HEK293 (cell line): ENCODE measurements at regions not wholly inside any gene's neighbourhood (a gene's known extent, or its start where the extent isn't known, plus 50 kb on each side); places are given as distances from the start of the nearest gene placed in this dataset.

Experiments used
- CTCF ChIA-PET: fragments of 350-600 bp; formaldehyde crosslinking; extraction: SDS; loops from one replicate; lab custom pipeline; 2021; ENCODE audit warnings: antibody characterized with exemption; lab: Yijun Ruan, JAX
- POLR2A ChIA-PET: fragments of 300-600 bp; formaldehyde crosslinking; extraction: SDS; loops from one replicate; lab custom pipeline; 2020; ENCODE audit warnings: antibody characterized with exemption, inconsistent platforms; lab: Yijun Ruan, JAX
- H3K27ac ChIP-seq: fragments of 200-500 bp; sonication (Bioruptor generic); 2 replicates; pipeline ENCODE4 v1.5.1; 2014; ENCODE audit warnings: low read depth, low read length, control low read depth, inconsistent platforms; ENCODE audit errors: extremely low read depth
- H3K36me3 ChIP-seq, 2 experiments: fragments of 200-500 bp in 1 of 2; sonication (Bioruptor generic) in 1 of 2; 1 replicate in 1 of 2; 2 replicates in 1 of 2; pipeline ENCODE4 v1.5.1; 2014 to 2017; ENCODE audit warnings: inconsistent platforms in 2 of 2, low read length in 2 of 2; ENCODE audit not compliant: control insufficient read depth in 2 of 2, insufficient read depth in 1 of 2
- H3K4me1 ChIP-seq: fragments of 200-500 bp; sonication (Bioruptor generic); 2 replicates; pipeline ENCODE4 v1.5.1; 2014; ENCODE audit warnings: mild to moderate bottlenecking, low read length, inconsistent platforms; ENCODE audit not compliant: control insufficient read depth, insufficient read depth
- H3K4me3 ChIP-seq: 2 replicates; pipeline ENCODE4 v1.5.1; 2011; ENCODE audit warnings: low read depth, mild to moderate bottlenecking, control low read depth, low read length, moderate library complexity
- H3K9me3 ChIP-seq: fragments of 200-500 bp; sonication (Bioruptor generic); 2 replicates; pipeline ENCODE4 v1.5.1; 2014; ENCODE audit warnings: low read depth, low read length, inconsistent platforms; ENCODE audit not compliant: control insufficient read depth, insufficient read depth
- SETDB1 ChIP-seq: IDR thresholded peaks from one replicate; pipeline ENCODE4 v1.6.1; 2017; ENCODE audit warnings: mild to moderate bottlenecking, low read length, moderate library complexity, mixed read lengths; ENCODE audit not compliant: insufficient read length
- ZBTB8A ChIP-seq: fragments of 450-650 bp; formaldehyde crosslinking; IDR thresholded peaks from 2 replicates; pipeline ENCODE4 v1.5.1; 2016; ENCODE audit warnings: missing biosample characterization, missing genetic modification characterization
- ZFP3 ChIP-seq: fragments of 450-650 bp; formaldehyde crosslinking; IDR thresholded peaks from 2 replicates; pipeline ENCODE4 v1.5.1; 2016; ENCODE audit warnings: low read depth, missing biosample characterization, missing genetic modification characterization
- ZNF114 ChIP-seq: fragments of 450-650 bp; formaldehyde crosslinking; IDR thresholded peaks from 2 replicates; pipeline ENCODE4 v1.5.0; 2017; ENCODE audit warnings: missing biosample characterization, missing genetic modification characterization
- ZNF146 ChIP-seq: fragments of 450-650 bp; formaldehyde crosslinking; IDR thresholded peaks from 2 replicates; pipeline ENCODE4 v1.5.1; 2016; ENCODE audit warnings: missing biosample characterization, missing genetic modification characterization
- ZNF175 ChIP-seq: fragments of 450-650 bp; formaldehyde crosslinking; IDR thresholded peaks from 2 replicates; pipeline ENCODE4 v1.5.1; 2016; ENCODE audit warnings: missing biosample characterization, missing genetic modification characterization
- ZNF221 ChIP-seq: fragments of 450-650 bp; formaldehyde crosslinking; IDR thresholded peaks from 2 replicates; pipeline ENCODE4 v1.5.1; 2017; ENCODE audit warnings: missing biosample characterization, missing genetic modification characterization, borderline replicate concordance
- ZNF311 ChIP-seq: fragments of 450-650 bp; formaldehyde crosslinking; IDR thresholded peaks from 2 replicates; pipeline ENCODE4 v1.5.1; 2017; ENCODE audit warnings: missing biosample characterization, missing genetic modification characterization, borderline replicate concordance
- ZNF366 ChIP-seq: fragments of 450-650 bp; formaldehyde crosslinking; conservative IDR thresholded peaks from 2 replicates; pipeline ENCODE4 v1.5.1; 2016; ENCODE audit warnings: missing biosample characterization, missing genetic modification characterization
- ZNF433 ChIP-seq: fragments of 450-650 bp; formaldehyde crosslinking; IDR thresholded peaks from 2 replicates; pipeline ENCODE4 v1.5.1; 2016; ENCODE audit warnings: missing biosample characterization, missing genetic modification characterization, low read depth
- ZNF561 ChIP-seq: fragments of 450-650 bp; IDR thresholded peaks from 2 replicates; pipeline ENCODE4 v1.5.1; 2018; ENCODE audit warnings: missing biosample characterization, missing genetic modification characterization, borderline replicate concordance
- ZNF626 ChIP-seq: fragments of 450-650 bp; sonication (Bioruptor Pico); formaldehyde crosslinking; IDR thresholded peaks from 2 replicates; pipeline ENCODE4 v1.5.1; 2018; ENCODE audit warnings: missing biosample characterization, missing genetic modification characterization, inconsistent platforms
- ZNF658 ChIP-seq: fragments of 450-650 bp; formaldehyde crosslinking; IDR thresholded peaks from 2 replicates; pipeline ENCODE4; 2016; ENCODE audit warnings: missing biosample characterization, missing genetic modification characterization
- ZSCAN23 ChIP-seq: fragments of 450-650 bp; formaldehyde crosslinking; IDR thresholded peaks from 2 replicates; pipeline ENCODE4 v1.5.1; 2016; ENCODE audit warnings: missing biosample characterization, missing genetic modification characterization
- TF ChIP-seq, protein P1 (sequence below): fragments of 450-650 bp; formaldehyde crosslinking; IDR thresholded peaks from 2 replicates; pipeline ENCODE4 v1.5.1; 2017; ENCODE audit warnings: missing biosample characterization, missing genetic modification characterization
- TF ChIP-seq, protein P2 (sequence below): fragments of 450-650 bp; formaldehyde crosslinking; IDR thresholded peaks from 2 replicates; pipeline ENCODE4 v1.5.1; 2017; ENCODE audit warnings: missing biosample characterization, missing genetic modification characterization
- TF ChIP-seq, protein P3 (sequence below): fragments of 450-650 bp; formaldehyde crosslinking; IDR thresholded peaks from 2 replicates; pipeline ENCODE4 v1.5.1; 2016; ENCODE audit warnings: missing biosample characterization, missing genetic modification characterization, low read depth
- TF ChIP-seq, protein P4 (sequence below): fragments of 450-650 bp; formaldehyde crosslinking; IDR thresholded peaks from 2 replicates; pipeline ENCODE4 v1.5.1; 2016; ENCODE audit warnings: missing biosample characterization, missing genetic modification characterization
- TF ChIP-seq, protein P5 (sequence below): fragments of 450-650 bp; formaldehyde crosslinking; IDR thresholded peaks from 2 replicates; pipeline ENCODE4 v1.5.1; 2016; ENCODE audit warnings: missing biosample characterization, missing genetic modification characterization
- TF ChIP-seq, protein P6 (sequence below): fragments of 450-650 bp; formaldehyde crosslinking; conservative IDR thresholded peaks from 2 replicates; pipeline ENCODE4 v1.5.1; 2016; ENCODE audit warnings: low read depth, missing biosample characterization, missing genetic modification characterization

DNA sequence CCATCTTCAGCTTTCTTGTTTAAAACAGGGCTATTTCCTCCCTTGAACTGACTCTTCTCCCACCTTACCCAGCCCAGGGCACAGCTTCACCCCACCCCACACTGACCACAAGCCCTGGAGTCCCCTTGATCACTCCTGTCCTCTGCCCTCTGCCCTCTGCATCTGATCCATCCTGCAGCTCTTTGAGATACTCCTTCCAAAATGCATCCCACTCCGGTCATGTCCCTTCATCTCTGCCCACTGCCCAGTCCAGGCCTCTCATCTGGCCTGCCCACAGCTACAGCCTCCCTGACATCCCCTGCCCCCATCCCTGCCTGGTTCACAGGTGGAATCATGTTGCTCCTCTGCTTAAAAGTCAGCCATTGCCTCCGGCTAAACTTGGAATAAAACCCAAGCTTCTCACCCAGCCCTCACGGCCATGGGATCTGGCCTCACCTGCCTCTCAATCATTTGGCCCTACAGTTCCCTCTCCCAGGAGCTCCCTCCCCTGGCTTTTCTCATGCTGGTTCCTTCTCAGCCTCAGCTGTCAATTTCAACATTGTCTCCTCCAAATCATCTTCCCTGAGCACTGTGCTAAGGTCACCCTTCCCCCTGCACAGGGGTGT is 202.0 kb downstream of the MATN1 start:
- Histone ChIP-seq H3K9me3 (no peaks in the 10 kb centered on the region), H3K4me3 (no peak overlapping the region), H3K4me1 (no peaks in the 10 kb centered on the region), H3K27ac (no peak overlapping the region), H3K36me3 (no peaks in the 10 kb centered on the region)
- ChIA-PET POLR2A (no interaction called here), CTCF (interaction anchor here (0.6 to 1.6 kb wide), 2 partner anchors 141 to 162 kb away, joined by 3 to 4 read pairs; no protein-coding TSS in a partner anchor)
- TF ChIP-seq, protein P1, sequence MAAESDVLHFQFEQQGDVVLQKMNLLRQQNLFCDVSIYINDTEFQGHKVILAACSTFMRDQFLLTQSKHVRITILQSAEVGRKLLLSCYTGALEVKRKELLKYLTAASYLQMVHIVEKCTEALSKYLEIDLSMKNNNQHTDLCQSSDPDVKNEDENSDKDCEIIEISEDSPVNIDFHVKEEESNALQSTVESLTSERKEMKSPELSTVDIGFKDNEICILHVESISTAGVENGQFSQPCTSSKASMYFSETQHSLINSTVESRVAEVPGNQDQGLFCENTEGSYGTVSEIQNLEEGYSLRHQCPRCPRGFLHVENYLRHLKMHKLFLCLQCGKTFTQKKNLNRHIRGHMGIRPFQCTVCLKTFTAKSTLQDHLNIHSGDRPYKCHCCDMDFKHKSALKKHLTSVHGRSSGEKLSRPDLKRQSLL (tag by site-specific recombination): no peak
- TF ChIP-seq ZSCAN23 (tag by site-specific recombination) (no peak), ZNF221 (tag by site-specific recombination) (no peak), ZNF658 (tag by site-specific recombination) (no peak)
- TF ChIP-seq, protein P2, sequence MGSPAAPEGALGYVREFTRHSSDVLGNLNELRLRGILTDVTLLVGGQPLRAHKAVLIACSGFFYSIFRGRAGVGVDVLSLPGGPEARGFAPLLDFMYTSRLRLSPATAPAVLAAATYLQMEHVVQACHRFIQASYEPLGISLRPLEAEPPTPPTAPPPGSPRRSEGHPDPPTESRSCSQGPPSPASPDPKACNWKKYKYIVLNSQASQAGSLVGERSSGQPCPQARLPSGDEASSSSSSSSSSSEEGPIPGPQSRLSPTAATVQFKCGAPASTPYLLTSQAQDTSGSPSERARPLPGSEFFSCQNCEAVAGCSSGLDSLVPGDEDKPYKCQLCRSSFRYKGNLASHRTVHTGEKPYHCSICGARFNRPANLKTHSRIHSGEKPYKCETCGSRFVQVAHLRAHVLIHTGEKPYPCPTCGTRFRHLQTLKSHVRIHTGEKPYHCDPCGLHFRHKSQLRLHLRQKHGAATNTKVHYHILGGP (tag by site-specific recombination): no peak

DNA sequence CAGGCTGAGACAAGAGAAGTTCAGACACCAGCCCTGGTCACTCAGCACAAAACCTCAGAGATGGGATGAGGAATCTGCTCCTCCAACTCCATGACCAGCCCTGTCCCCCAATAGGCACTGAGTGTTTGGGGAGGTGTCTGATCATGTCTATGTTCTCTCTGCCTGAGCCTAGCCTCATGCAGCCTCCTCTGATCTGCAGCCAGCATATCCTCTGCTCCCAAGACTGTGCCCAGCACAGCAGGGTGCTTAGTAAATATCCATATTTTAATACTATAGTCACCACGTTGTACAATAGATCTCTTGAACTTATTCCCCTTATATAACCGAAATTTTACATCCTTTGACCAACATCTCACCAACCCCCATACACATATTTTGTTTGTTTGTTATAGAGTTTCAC is 202.9 kb downstream of the MATN1 start:
- no peaks in the 10 kb centered on the region for H3K36me3 ChIP-seq
- H3K27ac ChIP-seq: no peak overlapping the region
- no peak overlapping the region for H3K4me3 ChIP-seq
- ChIA-PET CTCF (no interaction called here), POLR2A (no interaction called here)
- no peaks in the 10 kb centered on the region for H3K4me1 ChIP-seq
- no peaks in the 10 kb centered on the region for H3K9me3 ChIP-seq
- TF ChIP-seq ZFP3 (tag by site-specific recombination): no peak
- no peak for TF ChIP-seq ZNF114
- TF ChIP-seq ZBTB8A (tag by site-specific recombination): no peak
- TF ChIP-seq, protein P3, sequence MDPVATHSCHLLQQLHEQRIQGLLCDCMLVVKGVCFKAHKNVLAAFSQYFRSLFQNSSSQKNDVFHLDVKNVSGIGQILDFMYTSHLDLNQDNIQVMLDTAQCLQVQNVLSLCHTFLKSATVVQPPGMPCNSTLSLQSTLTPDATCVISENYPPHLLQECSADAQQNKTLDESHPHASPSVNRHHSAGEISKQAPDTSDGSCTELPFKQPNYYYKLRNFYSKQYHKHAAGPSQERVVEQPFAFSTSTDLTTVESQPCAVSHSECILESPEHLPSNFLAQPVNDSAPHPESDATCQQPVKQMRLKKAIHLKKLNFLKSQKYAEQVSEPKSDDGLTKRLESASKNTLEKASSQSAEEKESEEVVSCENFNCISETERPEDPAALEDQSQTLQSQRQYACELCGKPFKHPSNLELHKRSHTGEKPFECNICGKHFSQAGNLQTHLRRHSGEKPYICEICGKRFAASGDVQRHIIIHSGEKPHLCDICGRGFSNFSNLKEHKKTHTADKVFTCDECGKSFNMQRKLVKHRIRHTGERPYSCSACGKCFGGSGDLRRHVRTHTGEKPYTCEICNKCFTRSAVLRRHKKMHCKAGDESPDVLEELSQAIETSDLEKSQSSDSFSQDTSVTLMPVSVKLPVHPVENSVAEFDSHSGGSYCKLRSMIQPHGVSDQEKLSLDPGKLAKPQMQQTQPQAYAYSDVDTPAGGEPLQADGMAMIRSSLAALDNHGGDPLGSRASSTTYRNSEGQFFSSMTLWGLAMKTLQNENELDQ (tag by site-specific recombination): no peak
- no peak for TF ChIP-seq ZNF561
- TF ChIP-seq, protein P4, sequence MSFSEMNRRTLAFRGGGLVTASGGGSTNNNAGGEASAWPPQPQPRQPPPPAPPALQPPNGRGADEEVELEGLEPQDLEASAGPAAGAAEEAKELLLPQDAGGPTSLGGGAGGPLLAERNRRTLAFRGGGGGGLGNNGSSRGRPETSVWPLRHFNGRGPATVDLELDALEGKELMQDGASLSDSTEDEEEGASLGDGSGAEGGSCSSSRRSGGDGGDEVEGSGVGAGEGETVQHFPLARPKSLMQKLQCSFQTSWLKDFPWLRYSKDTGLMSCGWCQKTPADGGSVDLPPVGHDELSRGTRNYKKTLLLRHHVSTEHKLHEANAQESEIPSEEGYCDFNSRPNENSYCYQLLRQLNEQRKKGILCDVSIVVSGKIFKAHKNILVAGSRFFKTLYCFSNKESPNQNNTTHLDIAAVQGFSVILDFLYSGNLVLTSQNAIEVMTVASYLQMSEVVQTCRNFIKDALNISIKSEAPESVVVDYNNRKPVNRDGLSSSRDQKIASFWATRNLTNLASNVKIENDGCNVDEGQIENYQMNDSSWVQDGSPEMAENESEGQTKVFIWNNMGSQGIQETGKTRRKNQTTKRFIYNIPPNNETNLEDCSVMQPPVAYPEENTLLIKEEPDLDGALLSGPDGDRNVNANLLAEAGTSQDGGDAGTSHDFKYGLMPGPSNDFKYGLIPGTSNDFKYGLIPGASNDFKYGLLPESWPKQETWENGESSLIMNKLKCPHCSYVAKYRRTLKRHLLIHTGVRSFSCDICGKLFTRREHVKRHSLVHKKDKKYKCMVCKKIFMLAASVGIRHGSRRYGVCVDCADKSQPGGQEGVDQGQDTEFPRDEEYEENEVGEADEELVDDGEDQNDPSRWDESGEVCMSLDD: no peak
- TF ChIP-seq ZNF366 (tag by site-specific recombination): no peak
- TF ChIP-seq ZNF626 (tag by site-specific recombination): no peak
- TF ChIP-seq, protein P5, sequence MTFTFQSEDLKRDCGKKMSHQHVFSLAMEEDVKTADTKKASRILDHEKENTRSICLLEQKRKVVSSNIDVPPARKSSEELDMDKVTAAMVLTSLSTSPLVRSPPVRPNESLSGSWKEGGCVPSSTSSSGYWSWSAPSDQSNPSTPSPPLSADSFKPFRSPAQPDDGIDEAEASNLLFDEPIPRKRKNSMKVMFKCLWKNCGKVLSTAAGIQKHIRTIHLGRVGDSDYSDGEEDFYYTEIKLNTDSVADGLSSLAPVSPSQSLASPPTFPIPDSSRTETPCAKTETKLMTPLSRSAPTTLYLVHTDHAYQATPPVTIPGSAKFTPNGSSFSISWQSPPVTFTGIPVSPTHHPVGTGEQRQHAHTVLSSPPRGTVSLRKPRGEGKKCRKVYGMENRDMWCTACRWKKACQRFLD (tag by site-specific recombination): no peak
- TF ChIP-seq, protein P2 (tag by site-specific recombination): no peak
- TF ChIP-seq ZNF433: no peak
- no peak for TF ChIP-seq ZNF311 (tag by site-specific recombination)
- no peak for TF ChIP-seq ZNF175 (tag by site-specific recombination)
- TF ChIP-seq ZNF146 (tag by site-specific recombination): no peak
- TF ChIP-seq, protein P6, sequence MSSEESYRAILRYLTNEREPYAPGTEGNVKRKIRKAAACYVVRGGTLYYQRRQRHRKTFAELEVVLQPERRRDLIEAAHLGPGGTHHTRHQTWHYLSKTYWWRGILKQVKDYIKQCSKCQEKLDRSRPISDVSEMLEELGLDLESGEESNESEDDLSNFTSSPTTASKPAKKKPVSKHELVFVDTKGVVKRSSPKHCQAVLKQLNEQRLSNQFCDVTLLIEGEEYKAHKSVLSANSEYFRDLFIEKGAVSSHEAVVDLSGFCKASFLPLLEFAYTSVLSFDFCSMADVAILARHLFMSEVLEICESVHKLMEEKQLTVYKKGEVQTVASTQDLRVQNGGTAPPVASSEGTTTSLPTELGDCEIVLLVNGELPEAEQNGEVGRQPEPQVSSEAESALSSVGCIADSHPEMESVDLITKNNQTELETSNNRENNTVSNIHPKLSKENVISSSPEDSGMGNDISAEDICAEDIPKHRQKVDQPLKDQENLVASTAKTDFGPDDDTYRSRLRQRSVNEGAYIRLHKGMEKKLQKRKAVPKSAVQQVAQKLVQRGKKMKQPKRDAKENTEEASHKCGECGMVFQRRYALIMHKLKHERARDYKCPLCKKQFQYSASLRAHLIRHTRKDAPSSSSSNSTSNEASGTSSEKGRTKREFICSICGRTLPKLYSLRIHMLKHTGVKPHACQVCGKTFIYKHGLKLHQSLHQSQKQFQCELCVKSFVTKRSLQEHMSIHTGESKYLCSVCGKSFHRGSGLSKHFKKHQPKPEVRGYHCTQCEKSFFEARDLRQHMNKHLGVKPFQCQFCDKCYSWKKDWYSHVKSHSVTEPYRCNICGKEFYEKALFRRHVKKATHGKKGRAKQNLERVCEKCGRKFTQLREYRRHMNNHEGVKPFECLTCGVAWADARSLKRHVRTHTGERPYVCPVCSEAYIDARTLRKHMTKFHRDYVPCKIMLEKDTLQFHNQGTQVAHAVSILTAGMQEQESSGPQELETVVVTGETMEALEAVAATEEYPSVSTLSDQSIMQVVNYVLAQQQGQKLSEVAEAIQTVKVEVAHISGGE: no peak
- no peak for TF ChIP-seq SETDB1
